AG20443 (cell line): ENCODE measurements at regions not wholly inside any gene's neighbourhood (a gene's known extent, or its start where the extent isn't known, plus 50 kb on each side); places are given as distances from the start of the nearest gene placed in this dataset.

Source experiments
- DNase-seq: peaks from one replicate; pipeline ENCODE4 v3.0.0; 2012; ENCODE audit warnings: low spot score, mixed read lengths

DNA sequence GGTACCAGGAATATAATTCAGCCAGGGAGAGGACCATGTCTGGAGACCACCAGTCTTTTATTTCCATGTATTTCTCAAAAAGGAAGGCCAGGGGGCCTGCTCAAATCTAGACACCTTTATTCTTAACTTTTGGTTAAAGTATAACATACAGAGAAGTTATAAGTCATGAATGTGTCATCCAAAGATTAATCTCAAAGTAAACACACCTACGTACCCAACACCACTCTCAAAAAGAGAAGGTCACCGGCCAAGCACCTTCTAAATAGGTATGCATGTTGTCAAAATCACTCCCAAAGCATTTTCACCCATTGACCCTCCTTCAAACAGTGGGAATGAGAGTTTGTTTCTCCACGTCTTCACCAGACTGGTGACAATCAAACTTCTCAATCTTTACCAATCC is 60.0 kb upstream of the FZD10 start:
- no peak for DNase-seq

DNA sequence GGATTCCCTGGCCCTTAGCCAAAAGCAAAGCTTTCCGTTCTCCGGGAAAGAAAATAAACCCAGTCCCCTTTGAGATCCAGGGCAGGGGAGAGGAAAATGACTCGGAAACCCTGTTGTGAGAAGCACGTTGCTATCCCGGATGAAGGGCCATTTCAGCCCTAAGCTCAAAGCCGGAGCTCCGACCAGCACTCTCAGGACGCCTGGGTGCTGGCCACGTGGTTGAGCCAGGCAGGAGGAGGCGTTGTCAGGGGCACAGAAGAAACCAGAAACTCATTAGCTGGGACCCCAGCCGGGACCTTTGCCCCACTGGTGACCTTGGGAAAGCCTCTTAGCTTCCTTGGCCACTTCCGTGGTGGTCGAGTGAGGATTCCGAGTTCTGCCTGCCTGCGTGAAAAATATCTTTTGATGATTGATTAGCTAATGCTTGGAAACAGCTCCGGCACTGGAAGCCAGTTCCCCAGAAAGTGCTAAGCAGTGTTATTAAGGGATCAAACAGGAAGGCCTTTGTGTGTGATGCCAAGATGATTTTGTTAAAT is 57.6 kb upstream of the FZD10 start:
- no peak for DNase-seq

DNA sequence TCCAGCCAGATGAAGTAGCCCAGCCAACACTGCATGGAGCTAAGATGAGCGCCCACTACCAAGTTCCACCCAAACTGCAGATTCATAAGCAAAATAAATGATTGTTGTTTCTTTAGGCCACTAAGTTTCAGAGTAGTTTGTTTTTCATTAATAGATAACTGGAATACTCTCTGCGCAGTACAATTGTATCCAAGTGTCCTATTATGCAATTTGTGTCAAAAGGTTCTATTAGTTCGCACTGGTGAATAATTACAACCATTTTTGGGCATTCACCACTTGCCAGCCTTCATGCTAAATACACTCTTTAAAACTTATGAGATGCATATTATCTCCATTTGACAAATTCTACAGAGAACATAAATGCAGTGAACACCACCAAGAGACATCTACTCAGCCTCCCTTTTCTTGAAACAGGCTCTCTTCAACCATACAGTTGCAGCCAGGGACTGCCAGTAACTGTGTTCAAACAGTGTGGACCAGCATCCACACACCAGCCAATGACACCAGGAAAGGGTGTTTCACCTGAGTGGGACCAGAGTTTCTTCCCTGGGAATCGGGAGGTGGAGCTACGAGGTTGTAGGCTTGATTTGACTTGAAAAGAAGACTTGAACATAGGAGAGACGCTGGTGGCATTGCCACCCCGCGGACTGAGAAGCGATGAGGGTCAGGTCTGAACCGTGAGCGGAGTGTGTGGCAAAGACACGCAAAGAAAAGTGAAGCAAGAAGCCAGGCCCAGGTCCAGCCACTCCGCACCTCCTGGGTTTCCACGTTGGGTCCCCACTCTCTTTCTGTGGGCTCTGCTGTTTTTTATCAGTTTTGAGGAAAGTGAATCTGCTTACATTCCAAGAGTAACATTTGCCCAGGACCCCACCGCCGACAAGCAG is 53.0 kb upstream of the FZD10 start:
- DNase-seq = no peak

DNA sequence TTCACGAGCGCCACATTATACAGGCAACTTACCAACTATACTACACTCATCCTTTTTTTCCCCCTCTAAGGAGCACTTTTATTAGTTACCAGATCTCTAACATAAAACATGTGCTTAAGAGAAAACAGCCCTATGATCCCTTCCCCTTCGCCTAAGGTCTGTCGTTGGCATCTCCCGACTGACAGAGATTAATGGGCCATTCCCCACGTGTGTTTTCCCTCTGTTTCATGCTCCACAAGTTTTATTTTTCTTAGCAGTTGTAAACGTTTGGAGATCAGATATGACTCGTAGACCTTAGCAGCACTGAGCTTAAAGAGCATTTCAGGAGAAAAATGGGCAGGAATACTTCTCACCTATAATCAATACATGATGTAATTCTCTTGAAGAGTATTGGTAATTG is 51.4 kb upstream of the FZD10 start:
- DNase-seq = no peak

DNA sequence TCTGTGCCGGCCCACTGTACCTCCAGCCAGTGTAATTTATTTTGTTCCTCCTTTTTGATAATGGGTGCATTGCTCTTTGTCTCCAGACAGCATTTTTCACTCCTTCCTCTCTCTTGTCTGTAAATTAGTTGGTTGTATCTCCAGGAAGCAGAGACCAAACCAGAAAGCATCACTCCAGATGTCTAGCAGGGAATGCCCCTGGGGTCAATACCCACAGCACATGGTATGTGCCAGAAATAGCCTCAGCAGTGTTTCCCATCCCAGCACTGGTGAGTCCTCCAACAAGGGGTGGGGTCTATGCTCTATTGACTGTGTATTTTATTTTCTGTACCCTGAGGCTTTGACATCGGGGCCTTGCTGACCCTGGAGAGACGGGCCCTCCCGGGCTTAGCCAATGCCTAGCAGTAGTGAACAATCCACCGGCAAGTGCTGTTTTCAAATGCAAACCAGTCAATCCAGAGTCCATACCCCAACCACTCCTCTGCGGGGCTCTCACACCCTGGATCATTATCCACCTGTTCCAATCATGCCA is 50.2 kb upstream of the FZD10 start:
- no peak for DNase-seq
